CD8-positive, alpha-beta memory T cell (primary cell): ENCODE measurements at regions not wholly inside any gene's neighbourhood (a gene's known extent, or its start where the extent isn't known, plus 50 kb on each side); places are given as distances from the start of the nearest gene placed in this dataset.

Experiments used
- CTCF ChIA-PET: fragments of 350-600 bp; sonication (Branson Sonifier 250); formaldehyde crosslinking; loops from one replicate; lab custom pipeline; 2021; ENCODE audit warnings: antibody characterized with exemption; lab: Charles Lee
- POLR2A ChIA-PET: fragments of 350-600 bp; sonication (Branson Sonifier 250); formaldehyde crosslinking; loops from one replicate; lab custom pipeline; 2021; ENCODE audit warnings: antibody characterized with exemption; lab: Charles Lee
- DNase-seq, 5 donors: peaks; one replicate each; pipeline versions ENCODE4 v3.0.0 to v3.0.0-alpha.2; 2020 to 2022; ENCODE audit warnings: mixed read lengths in 1 of 5
- H3K27ac ChIP-seq: one replicate; pipeline ENCODE4 v1.7.0; 2013; ENCODE audit warnings: low read depth, mild to moderate bottlenecking, low read length, moderate library complexity
- H3K27me3 ChIP-seq: 2 replicates; pipeline ENCODE4 v1.7.0; 2013; ENCODE audit warnings: low read length, mild to moderate bottlenecking; ENCODE audit not compliant: insufficient read depth, poor library complexity, severe bottlenecking
- H3K36me3 ChIP-seq: 2 replicates; pipeline ENCODE4 v1.7.0; 2013; ENCODE audit warnings: mild to moderate bottlenecking, low read length, moderate library complexity; ENCODE audit not compliant: insufficient read depth
- H3K4me1 ChIP-seq: 2 replicates; pipeline ENCODE4 v1.7.0; 2013; ENCODE audit warnings: mild to moderate bottlenecking, low read length, moderate library complexity; ENCODE audit not compliant: insufficient read depth
- H3K4me3 ChIP-seq: 2 replicates; pipeline ENCODE4 v1.7.0; 2013; ENCODE audit warnings: mild to moderate bottlenecking, low read length
- H3K9me3 ChIP-seq: 2 replicates; pipeline ENCODE4 v1.7.0; 2013; ENCODE audit warnings: mild to moderate bottlenecking, low read length
- H3K27ac Mint-ChIP-seq, 8 donors: one replicate each; pipeline ENCODE4 v1.8.0; 2020 to 2021; ENCODE audit warnings: mixed read lengths in 8 of 8, mild to moderate bottlenecking in 6 of 8, inconsistent platforms in 3 of 8, moderate library complexity in 3 of 8
- H3K27me3 Mint-ChIP-seq, 2 donors: one replicate each; pipeline ENCODE4 v1.8.0; 2020 to 2021; ENCODE audit warnings: mixed read lengths in 2 of 2, mild to moderate bottlenecking in 1 of 2, moderate library complexity in 1 of 2
- H3K36me3 Mint-ChIP-seq, 3 donors: one replicate each; pipeline ENCODE4 v1.8.0; 2020 to 2021; ENCODE audit warnings: mixed read lengths in 3 of 3, inconsistent platforms in 1 of 3, mild to moderate bottlenecking in 1 of 3
- H3K4me1 Mint-ChIP-seq, 3 donors: one replicate each; pipeline ENCODE4 v1.8.0; 2020 to 2021; ENCODE audit warnings: mixed read lengths in 3 of 3, inconsistent platforms in 1 of 3, mild to moderate bottlenecking in 1 of 3
- H3K4me3 Mint-ChIP-seq, 7 donors: one replicate each; pipeline ENCODE4 v1.8.0; 2020 to 2021; ENCODE audit warnings: mixed read lengths in 7 of 7, mild to moderate bottlenecking in 6 of 7, moderate library complexity in 4 of 7, inconsistent platforms in 2 of 7
- H3K9me3 Mint-ChIP-seq, 5 donors: one replicate each; pipeline ENCODE4 v1.8.0; 2020 to 2022; ENCODE audit warnings: mixed read lengths in 5 of 5, mild to moderate bottlenecking in 3 of 5, moderate library complexity in 2 of 5, inconsistent platforms in 1 of 5

DNA sequence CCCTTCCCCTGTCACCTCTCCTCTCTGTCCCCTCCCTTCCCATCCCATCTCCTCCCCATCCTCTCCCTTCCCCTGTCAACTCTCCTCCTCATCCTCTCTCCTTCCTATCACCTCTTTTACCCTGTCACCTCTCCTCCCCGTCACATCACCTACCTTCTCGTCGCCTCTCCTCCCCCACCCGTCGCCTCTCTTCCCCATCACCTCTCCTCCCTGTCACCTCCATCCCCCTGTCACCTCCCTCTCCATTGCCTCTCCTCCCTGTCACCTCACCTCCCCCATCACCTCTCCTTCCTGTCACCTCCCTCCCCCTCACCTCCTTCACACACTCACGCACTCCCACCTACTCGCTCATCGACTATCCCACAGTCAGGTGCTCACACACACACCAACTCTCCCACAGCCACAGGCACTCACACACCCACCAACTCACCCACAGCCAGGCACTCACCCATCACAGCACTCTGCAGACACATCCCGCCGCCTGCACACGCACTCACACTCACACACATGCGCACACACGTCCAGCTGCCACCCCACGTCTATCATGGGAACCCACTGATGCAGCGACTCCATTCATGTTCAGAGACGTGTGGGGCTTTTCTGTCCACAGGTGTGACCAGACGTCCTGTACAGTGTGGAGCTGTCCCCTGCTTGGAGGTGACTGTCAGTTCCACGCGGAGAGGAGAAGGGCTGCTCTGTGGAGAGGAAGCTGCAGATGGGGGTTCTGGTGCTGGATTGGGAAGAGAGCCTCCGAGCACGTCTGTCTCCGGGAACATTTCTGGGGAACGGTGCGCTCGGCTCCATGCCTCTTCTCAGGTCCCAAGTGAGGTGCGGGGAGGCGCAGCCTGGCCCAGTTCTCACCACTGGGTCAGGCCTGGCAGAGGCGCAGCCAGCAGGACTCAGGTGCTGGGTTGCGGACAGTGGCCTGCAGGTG is 184.3 kb downstream of the TTLL2 start:
- Histone ChIP-seq H3K4me1 (no peaks in the 10 kb centered on the region), H3K27ac (no peak overlapping the region), H3K36me3 (no peaks in the 10 kb centered on the region), H3K9me3 (no peaks in the 10 kb centered on the region), H3K27me3 (no peaks in the 10 kb centered on the region), H3K4me3 (no peak overlapping the region)
- CTCF ChIA-PET = no interaction called here
- H3K27me3 Mint-ChIP-seq = peaks cover 9 to 22% of the 10 kb centered on the region in 2 donors
- H3K36me3 Mint-ChIP-seq = no peaks in the 10 kb centered on the region
- no peak for DNase-seq
- H3K27ac Mint-ChIP-seq = no peak overlapping the region
- no peaks in the 10 kb centered on the region for H3K4me1 Mint-ChIP-seq
- POLR2A ChIA-PET = no interaction called here
- H3K4me3 Mint-ChIP-seq = no peak overlapping the region
- no peaks in the 10 kb centered on the region for H3K9me3 Mint-ChIP-seq

DNA sequence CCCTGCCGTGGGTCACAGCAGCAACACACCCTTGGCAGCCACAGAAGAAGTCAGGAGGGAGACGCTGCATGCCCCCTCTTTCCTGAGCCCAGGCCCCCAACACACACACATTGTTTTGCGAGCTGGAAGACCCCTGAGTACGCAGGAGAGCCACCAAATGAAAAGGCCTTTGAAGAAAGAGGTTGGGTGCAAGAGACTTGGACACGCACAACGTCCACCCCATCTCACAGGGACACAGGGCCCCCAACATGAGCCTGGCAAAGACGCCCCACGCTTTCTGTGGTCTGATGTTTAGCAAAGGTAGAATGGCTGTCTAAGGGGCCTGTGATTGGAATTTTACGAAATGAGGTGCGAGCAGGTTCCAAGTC is 185.0 kb downstream of the TTLL2 start:
- DNase-seq = no peak
- Histone ChIP-seq H3K4me3 (no peak overlapping the region), H3K4me1 (no peaks in the 10 kb centered on the region), H3K27ac (no peak overlapping the region), H3K9me3 (no peaks in the 10 kb centered on the region), H3K27me3 (no peaks in the 10 kb centered on the region), H3K36me3 (no peaks in the 10 kb centered on the region)
- CTCF ChIA-PET = no interaction called here
- Mint-ChIP-seq H3K9me3 (no peaks in the 10 kb centered on the region), H3K27me3 (peaks cover 9 to 22% of the 10 kb centered on the region in 2 donors), H3K4me1 (no peaks in the 10 kb centered on the region), H3K4me3 (no peak overlapping the region), H3K27ac (no peak overlapping the region), H3K36me3 (no peaks in the 10 kb centered on the region)
- POLR2A ChIA-PET = no interaction called here

DNA sequence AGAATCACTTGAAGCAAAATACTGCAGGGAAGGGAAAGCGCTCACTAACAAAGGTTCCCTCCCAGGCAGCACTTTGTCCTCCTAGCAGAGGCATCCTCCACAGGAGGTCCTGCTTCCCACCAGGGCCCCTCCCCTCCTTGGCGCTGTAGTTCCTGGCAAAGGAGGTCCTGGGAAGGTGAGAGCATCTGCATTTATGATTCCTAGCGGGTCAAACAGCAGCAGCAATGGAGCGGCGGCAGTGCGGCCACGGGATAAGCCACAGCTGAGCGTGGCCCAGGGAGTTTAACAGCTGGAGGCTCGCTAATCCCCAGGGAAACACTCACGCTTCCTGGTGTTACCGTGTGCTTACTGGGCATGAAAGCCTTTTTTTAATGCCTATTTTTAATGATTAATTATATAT is 185.8 kb downstream of the TTLL2 start:
- no peak for DNase-seq
- Mint-ChIP-seq H3K27ac (no peak overlapping the region), H3K27me3 (peaks cover 9 to 22% of the 10 kb centered on the region in 2 donors), H3K36me3 (no peaks in the 10 kb centered on the region), H3K9me3 (no peaks in the 10 kb centered on the region), H3K4me1 (no peaks in the 10 kb centered on the region), H3K4me3 (no peak overlapping the region)
- ChIA-PET CTCF (no interaction called here), POLR2A (no interaction called here)
- Histone ChIP-seq H3K9me3 (no peaks in the 10 kb centered on the region), H3K27ac (no peak overlapping the region), H3K4me3 (no peak overlapping the region), H3K4me1 (no peaks in the 10 kb centered on the region), H3K36me3 (no peaks in the 10 kb centered on the region), H3K27me3 (no peaks in the 10 kb centered on the region)

DNA sequence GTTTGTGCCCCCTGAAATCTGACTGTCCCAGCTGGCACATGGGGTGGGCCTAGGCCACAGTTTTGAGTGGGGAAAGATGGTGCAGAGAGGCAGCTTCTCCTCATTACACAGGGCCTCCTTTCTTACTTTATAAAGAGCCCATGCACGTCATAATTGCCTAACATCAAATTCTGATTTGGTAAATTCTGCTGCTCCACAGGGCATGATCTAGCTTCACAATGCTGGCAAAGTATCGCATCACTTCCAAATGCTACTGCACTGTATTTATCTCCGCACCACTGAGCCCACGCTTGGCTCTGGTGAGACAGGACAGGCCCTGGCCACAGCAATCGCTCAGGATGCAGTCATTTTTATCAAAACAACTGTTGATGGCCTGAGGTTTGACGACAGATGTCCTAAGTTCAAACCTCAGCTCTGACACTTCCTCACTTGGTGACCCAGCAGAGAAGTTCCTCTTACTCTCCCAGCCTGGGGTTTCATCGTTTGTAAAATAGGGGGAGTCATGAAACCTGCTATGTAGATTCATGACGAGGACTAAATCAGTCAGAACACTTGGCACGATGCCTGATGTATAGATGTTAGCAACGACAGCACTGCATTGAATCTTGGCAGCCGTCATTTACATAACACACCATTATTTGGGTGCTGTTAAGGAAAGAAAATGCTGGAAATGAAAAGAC is 187.9 kb downstream of the TTLL2 start:
- H3K36me3 Mint-ChIP-seq = no peaks in the 10 kb centered on the region
- POLR2A ChIA-PET = no interaction called here

DNA sequence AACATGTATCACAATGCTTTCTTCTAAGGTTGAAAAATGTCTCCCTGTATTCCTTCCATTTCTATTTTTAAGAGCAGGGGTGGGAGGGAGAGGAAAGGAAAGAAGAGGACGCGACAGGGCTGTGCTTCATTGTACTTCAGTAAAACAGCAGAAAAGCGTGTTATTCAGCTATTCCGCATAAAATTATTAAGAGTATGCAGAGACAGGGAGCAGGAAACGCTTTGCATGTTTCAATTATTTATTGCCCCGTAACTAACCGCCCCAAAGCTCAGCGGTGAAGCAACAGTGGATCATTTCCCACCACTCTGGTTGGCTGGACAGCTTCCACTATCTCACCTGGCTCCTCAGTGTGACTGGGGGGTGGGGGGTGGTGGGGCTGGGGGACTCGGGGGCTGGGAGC is 188.9 kb downstream of the TTLL2 start:
- H3K9me3 Mint-ChIP-seq = no peaks in the 10 kb centered on the region
- H3K27ac Mint-ChIP-seq = no peak overlapping the region
- H3K36me3 ChIP-seq = no peaks in the 10 kb centered on the region
- no peaks in the 10 kb centered on the region for H3K36me3 Mint-ChIP-seq
- DNase-seq = no peak
- no peaks in the 10 kb centered on the region for H3K4me1 Mint-ChIP-seq
- H3K9me3 ChIP-seq = no peaks in the 10 kb centered on the region
- no peaks in the 10 kb centered on the region for H3K4me1 ChIP-seq
- peaks cover 11 to 22% of the 10 kb centered on the region in 2 donors for H3K27me3 Mint-ChIP-seq
- no peak overlapping the region for H3K27ac ChIP-seq
- no peak overlapping the region for H3K4me3 Mint-ChIP-seq
- ChIA-PET CTCF (no interaction called here), POLR2A (no interaction called here)
- no peaks in the 10 kb centered on the region for H3K27me3 ChIP-seq
- no peak overlapping the region for H3K4me3 ChIP-seq

More for the DNA sequence above, 187.9 kb downstream of the TTLL2 start:
- CTCF ChIA-PET = no interaction called here
- Mint-ChIP-seq H3K4me1 (no peaks in the 10 kb centered on the region), H3K27ac (no peak overlapping the region), H3K27me3 (peaks cover 9 to 22% of the 10 kb centered on the region in 2 donors), H3K4me3 (no peak overlapping the region), H3K9me3 (no peaks in the 10 kb centered on the region)
- no peaks in the 10 kb centered on the region for H3K36me3 ChIP-seq
- H3K9me3 ChIP-seq = no peaks in the 10 kb centered on the region
- no peak for DNase-seq
- H3K27ac ChIP-seq = no peak overlapping the region
- no peaks in the 10 kb centered on the region for H3K27me3 ChIP-seq
- H3K4me3 ChIP-seq = no peak overlapping the region
- no peaks in the 10 kb centered on the region for H3K4me1 ChIP-seq

DNA sequence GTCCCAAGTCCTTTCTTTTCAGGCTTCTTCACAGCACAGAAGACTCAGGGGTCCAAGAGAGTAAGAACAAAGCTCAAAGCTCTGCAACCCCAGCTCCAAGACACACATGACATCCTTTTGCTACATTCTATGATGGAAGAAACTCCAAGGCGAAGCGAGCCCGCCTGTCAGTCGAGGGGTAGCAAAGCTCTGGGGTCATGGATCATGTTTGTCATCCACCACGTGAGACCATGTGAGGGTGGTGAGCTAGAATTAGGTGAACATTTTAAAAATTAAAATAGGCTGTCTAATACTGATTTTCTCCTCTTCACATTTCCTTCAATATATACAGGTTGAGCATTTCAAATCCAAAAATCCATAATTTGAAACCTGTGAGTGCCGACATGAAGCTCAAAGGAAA is 189.6 kb downstream of the TTLL2 start:
- DNase-seq = no peak
- Histone ChIP-seq H3K27ac (no peak overlapping the region), H3K4me3 (no peak overlapping the region), H3K4me1 (no peaks in the 10 kb centered on the region), H3K9me3 (no peaks in the 10 kb centered on the region), H3K27me3 (no peaks in the 10 kb centered on the region), H3K36me3 (no peaks in the 10 kb centered on the region)
- Mint-ChIP-seq H3K27ac (no peak overlapping the region), H3K36me3 (no peaks in the 10 kb centered on the region), H3K4me1 (no peaks in the 10 kb centered on the region), H3K27me3 (peaks cover 7 to 22% of the 10 kb centered on the region in 2 donors), H3K4me3 (no peak overlapping the region), H3K9me3 (no peaks in the 10 kb centered on the region)
- ChIA-PET CTCF (no interaction called here), POLR2A (interaction anchor here (0.6 kb wide), 1 partner anchor 24 kb away, joined by 4 read pairs; no protein-coding TSS in a partner anchor)

DNA sequence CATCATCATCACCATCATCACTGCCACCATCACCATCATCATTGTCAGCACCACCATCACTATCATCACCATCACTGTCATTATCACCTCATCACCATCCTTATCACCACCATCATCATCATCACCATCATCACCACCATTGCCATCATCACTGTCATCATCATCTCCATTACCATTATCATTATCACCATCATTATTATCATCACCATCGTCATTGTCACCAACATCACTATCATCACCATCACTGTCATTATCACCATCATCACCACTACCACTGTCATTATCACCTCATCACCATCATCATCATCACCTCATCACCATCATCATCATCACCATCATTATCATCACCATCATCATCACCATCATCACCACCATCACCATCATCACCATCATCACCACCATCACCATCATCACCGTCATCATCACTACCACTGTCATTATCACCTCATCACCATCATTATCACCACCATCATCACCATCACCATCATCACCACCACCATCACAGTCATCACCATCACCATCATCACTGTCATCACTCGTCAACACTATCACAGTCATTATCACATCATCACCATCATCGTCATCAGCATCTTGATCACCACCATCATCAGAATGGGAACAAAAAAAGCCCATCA is 191.1 kb downstream of the TTLL2 start:
- ChIA-PET CTCF (no interaction called here), POLR2A (no interaction called here)
- Histone ChIP-seq H3K27me3 (no peaks in the 10 kb centered on the region), H3K4me3 (no peak overlapping the region), H3K9me3 (no peaks in the 10 kb centered on the region), H3K36me3 (no peaks in the 10 kb centered on the region), H3K27ac (no peak overlapping the region), H3K4me1 (no peaks in the 10 kb centered on the region)
- Mint-ChIP-seq H3K36me3 (no peaks in the 10 kb centered on the region), H3K9me3 (no peaks in the 10 kb centered on the region), H3K27ac (no peak overlapping the region), H3K4me3 (no peak overlapping the region), H3K27me3 (peaks cover 7 to 22% of the 10 kb centered on the region in 2 donors), H3K4me1 (no peaks in the 10 kb centered on the region)
- DNase-seq = no peak
